NCI-H2171 treated with DMSO at 0.1 percent for 48 hours (cell line): ENCODE measurements at regions not wholly inside any gene's neighbourhood (a gene's known extent, or its start where the extent isn't known, plus 50 kb on each side); places are given as distances from the start of the nearest gene placed in this dataset.

ENCODE experiments used
- DNase-seq: peaks from one replicate; lab custom pipeline; 2025; lab: John Stamatoyannopoulos, UW

GRCh38 chr1:63042278-63042677 is 258.3 kb downstream of the ATG4C start:
- DNase-seq = no peak

- no peak for DNase-seq
Measured at GRCh38 chr1:63046539-63046938, 262.6 kb downstream of the ATG4C start.

- no peak for DNase-seq
Measured at GRCh38 chr1:63049135-63049534, 265.2 kb downstream of the ATG4C start.

GRCh38 chr1:63051356-63051755 is 267.4 kb downstream of the ATG4C start:
- DNase-seq = no peak

GRCh38 chr1:63051886-63052285 is 268.0 kb downstream of the ATG4C start:
- DNase-seq = no peak

GRCh38 chr1:63054184-63054583 is 268.2 kb upstream of the FOXD3 start:
- no peak for DNase-seq

- DNase-seq = no peak
Measured at GRCh38 chr1:63063367-63063766, 259.0 kb upstream of the FOXD3 start.

GRCh38 chr1:63064135-63064534 is 258.2 kb upstream of the FOXD3 start:
- DNase-seq = no peak

- no peak for DNase-seq
Measured at GRCh38 chr1:63068626-63069025, 253.7 kb upstream of the FOXD3 start.

- DNase-seq = no peak
Measured at GRCh38 chr1:63069214-63069613, 253.2 kb upstream of the FOXD3 start.

GRCh38 chr1:63073309-63074306 is 248.8 kb upstream of the FOXD3 start:
- DNase-seq = peak; percentile 32

- no peak for DNase-seq
Measured at GRCh38 chr1:63074321-63074720, 248.0 kb upstream of the FOXD3 start.

GRCh38 chr1:63082766-63083165 is 239.6 kb upstream of the FOXD3 start:
- DNase-seq = no peak

GRCh38 chr1:63087966-63088365 is 234.4 kb upstream of the FOXD3 start:
- DNase-seq = no peak

GRCh38 chr1:63099188-63099587 is 223.2 kb upstream of the FOXD3 start:
- no peak for DNase-seq

- no peak for DNase-seq
Measured at GRCh38 chr1:63101336-63101735, 221.0 kb upstream of the FOXD3 start.

- DNase-seq = no peak
Measured at GRCh38 chr1:63103682-63104081, 218.7 kb upstream of the FOXD3 start.

- no peak for DNase-seq
Measured at GRCh38 chr1:63107066-63107465, 215.3 kb upstream of the FOXD3 start.

GRCh38 chr1:63108206-63108605 is 214.2 kb upstream of the FOXD3 start:
- DNase-seq = no peak

- DNase-seq = no peak
Measured at GRCh38 chr1:63112155-63112900, 210.0 kb upstream of the FOXD3 start.

GRCh38 chr1:63115527-63115926 is 206.8 kb upstream of the FOXD3 start:
- no peak for DNase-seq

- DNase-seq = no peak
Measured at GRCh38 chr1:63116016-63116415, 206.4 kb upstream of the FOXD3 start.

GRCh38 chr1:63119575-63120155 is 202.7 kb upstream of the FOXD3 start:
- no peak for DNase-seq
